Left lung (tissue), 4 donors: ENCODE measurements at regions not wholly inside any gene's neighbourhood (a gene's known extent, or its start where the extent isn't known, plus 50 kb on each side); places are given as distances from the start of the nearest gene placed in this dataset.

ENCODE experiments used
- ATAC-seq: fragments of 200-7000 bp; cut with Tn5 transposase; one replicate; pipeline ENCODE4 v1.9.1; 2020; ENCODE audit warnings: moderate library complexity
- DNase-seq, 4 donors: peaks; one replicate each; pipeline ENCODE4 v3.0.0-alpha.2; 2013 to 2020
- H3K27ac ChIP-seq, 2 donors: fragments of 200-600 bp; sonication (generic) in 1 of 2; one replicate each; pipeline versions ENCODE4 v1.5.0 to v1.8.0; 2020 to 2021
- H3K27me3 ChIP-seq, 2 donors: fragments of 200-600 bp; sonication (generic) in 1 of 2; one replicate each; pipeline versions ENCODE4 v1.5.0 to v1.8.0; 2020 to 2021
- H3K36me3 ChIP-seq, 2 donors: fragments of 200-600 bp; sonication (generic) in 1 of 2; one replicate each; pipeline versions ENCODE4 v1.5.0 to v1.8.0; 2020 to 2021
- H3K4me1 ChIP-seq, 2 donors: fragments of 200-600 bp; one replicate each; pipeline ENCODE4 v1.8.0; 2021
- H3K4me3 ChIP-seq, 2 donors: fragments of 200-600 bp; sonication (generic) in 1 of 2; one replicate each; pipeline versions ENCODE4 v1.5.0 to v1.8.0; 2020 to 2021; ENCODE audit warnings: mild to moderate bottlenecking in 1 of 2
- H3K9me3 ChIP-seq, 2 donors: fragments of 200-600 bp; sonication (generic) in 1 of 2; one replicate each; pipeline versions ENCODE4 v1.5.0 to v1.8.0; 2020 to 2021
- intact Hi-C, 2 donors: fragments of 100-400 bp; cut with DNase I; formaldehyde crosslinking; loops; one replicate each; pipeline versions ENCODE4 v1.11.2 to v1.14.2; 2022
- TF ChIP-seq, protein P1 (sequence below), 2 donors: fragments of 200-600 bp; sonication (generic) in 1 of 2; IDR thresholded peaks; one replicate each; pipeline versions ENCODE4 v1.5.0 to v1.8.0; 2021; ENCODE audit warnings: antibody characterized with exemption in 2 of 2
- donor health status: DM: no; HTN: yes; CAD: no.
- donor health status: DM: no; HTN: no; CAD: no.

DNA sequence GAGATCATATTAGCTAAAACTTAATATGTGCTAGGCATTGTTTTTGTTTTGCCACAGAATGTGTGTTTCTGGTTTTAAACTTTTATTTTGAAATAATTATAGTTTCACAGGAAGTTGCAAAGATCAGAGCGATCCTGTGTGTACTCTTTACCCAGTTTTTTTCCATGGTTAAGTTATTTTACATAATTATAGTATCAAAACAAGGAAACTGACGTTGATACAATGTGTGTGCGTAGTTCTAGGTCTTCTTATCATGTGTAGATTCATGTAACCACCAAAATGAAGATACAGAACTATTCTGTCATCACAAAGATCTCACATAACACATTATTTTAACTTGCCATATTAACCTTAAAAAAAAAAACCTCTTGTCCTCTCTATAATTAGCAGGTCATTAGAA lies 69.2 kb downstream of the BLTP1 start:
- Histone ChIP-seq H3K4me1 (no peaks in the 10 kb centered on the region), H3K27me3 (no peaks in the 10 kb centered on the region), H3K27ac (no peak overlapping the region), H3K4me3 (no peak overlapping the region), H3K9me3 (no peaks in the 10 kb centered on the region), H3K36me3 (peaks cover 5 to 50% of the 10 kb centered on the region in 2 donors)
- no peak for DNase-seq
- TF ChIP-seq, protein P1, sequence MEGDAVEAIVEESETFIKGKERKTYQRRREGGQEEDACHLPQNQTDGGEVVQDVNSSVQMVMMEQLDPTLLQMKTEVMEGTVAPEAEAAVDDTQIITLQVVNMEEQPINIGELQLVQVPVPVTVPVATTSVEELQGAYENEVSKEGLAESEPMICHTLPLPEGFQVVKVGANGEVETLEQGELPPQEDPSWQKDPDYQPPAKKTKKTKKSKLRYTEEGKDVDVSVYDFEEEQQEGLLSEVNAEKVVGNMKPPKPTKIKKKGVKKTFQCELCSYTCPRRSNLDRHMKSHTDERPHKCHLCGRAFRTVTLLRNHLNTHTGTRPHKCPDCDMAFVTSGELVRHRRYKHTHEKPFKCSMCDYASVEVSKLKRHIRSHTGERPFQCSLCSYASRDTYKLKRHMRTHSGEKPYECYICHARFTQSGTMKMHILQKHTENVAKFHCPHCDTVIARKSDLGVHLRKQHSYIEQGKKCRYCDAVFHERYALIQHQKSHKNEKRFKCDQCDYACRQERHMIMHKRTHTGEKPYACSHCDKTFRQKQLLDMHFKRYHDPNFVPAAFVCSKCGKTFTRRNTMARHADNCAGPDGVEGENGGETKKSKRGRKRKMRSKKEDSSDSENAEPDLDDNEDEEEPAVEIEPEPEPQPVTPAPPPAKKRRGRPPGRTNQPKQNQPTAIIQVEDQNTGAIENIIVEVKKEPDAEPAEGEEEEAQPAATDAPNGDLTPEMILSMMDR (IDR thresholded peaks at IDR 0.05): no peak
- intact Hi-C loops: no loop called here
- ATAC-seq: no peak

- ATAC-seq (no peak), DNase-seq (peak in 2 of 4 donors; percentile 12 to 35)
- H3K36me3 ChIP-seq: peaks cover 5 to 60% of the 10 kb centered on the region in 2 donors
- no peak overlapping the region for H3K4me3 ChIP-seq
- H3K27ac ChIP-seq: no peak overlapping the region
- H3K4me1 ChIP-seq: no peaks in the 10 kb centered on the region
- no peaks in the 10 kb centered on the region for H3K9me3 ChIP-seq
- intact Hi-C loops: no loop called here
- TF ChIP-seq, protein P1 (IDR thresholded peaks at IDR 0.05): no peak
- no peaks in the 10 kb centered on the region for H3K27me3 ChIP-seq
Observed at GRCh38 chr4:122224348-122224747, 72.2 kb downstream of the BLTP1 start.

GRCh38 chr4:122227202-122227601 lies 75.1 kb downstream of the BLTP1 start:
- Histone ChIP-seq H3K9me3 (no peaks in the 10 kb centered on the region), H3K36me3 (peaks cover 5 to 58% of the 10 kb centered on the region in 2 donors), H3K4me1 (no peaks in the 10 kb centered on the region), H3K27ac (no peak overlapping the region), H3K4me3 (no peak overlapping the region), H3K27me3 (no peaks in the 10 kb centered on the region)
- intact Hi-C loops: no loop called here
- ATAC-seq (no peak), DNase-seq (no peak)
- TF ChIP-seq, protein P1 (IDR thresholded peaks at IDR 0.05): no peak

GRCh38 chr4:122229857-122230256 lies 77.7 kb downstream of the BLTP1 start:
- H3K27ac ChIP-seq: no peak overlapping the region
- TF ChIP-seq, protein P1 (IDR thresholded peaks at IDR 0.05): no peak
- DNase-seq: peak in 1 of 4 donors; percentile 3

DNA sequence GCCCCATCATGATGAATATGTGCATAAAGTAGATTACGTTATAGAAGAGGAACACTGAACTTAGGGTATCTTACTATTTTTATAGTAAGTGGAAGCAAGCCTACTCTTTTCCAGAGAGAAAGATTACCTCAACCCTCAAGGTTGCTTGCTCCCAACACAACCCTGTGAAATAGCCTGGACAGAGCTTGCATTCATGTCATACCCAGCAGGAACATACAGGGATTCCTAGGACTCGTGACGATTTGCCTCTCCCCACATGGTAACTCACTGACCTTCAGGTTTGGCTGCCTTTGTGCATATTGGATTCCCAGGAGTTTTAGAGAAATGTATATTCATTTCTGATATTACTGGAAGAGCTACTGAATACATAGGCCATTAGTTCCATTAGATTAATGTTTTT lies 80.5 kb downstream of the BLTP1 start:
- DNase-seq (no peak), ATAC-seq (no peak)
- Histone ChIP-seq H3K4me1 (no peaks in the 10 kb centered on the region), H3K36me3 (peaks cover 0 to 51% of the 10 kb centered on the region in 2 donors), H3K27me3 (no peaks in the 10 kb centered on the region), H3K27ac (no peak overlapping the region), H3K4me3 (no peak overlapping the region), H3K9me3 (no peaks in the 10 kb centered on the region)
- intact Hi-C loops: no loop called here
- TF ChIP-seq, protein P1 (IDR thresholded peaks at IDR 0.05): no peak

More at GRCh38 chr4:122229857-122230256, 77.7 kb downstream of the BLTP1 start:
- Histone ChIP-seq H3K27me3 (no peaks in the 10 kb centered on the region), H3K4me1 (no peaks in the 10 kb centered on the region), H3K4me3 (no peak overlapping the region), H3K36me3 (peaks cover 5 to 53% of the 10 kb centered on the region in 2 donors), H3K9me3 (no peaks in the 10 kb centered on the region)
- ATAC-seq: no peak
- intact Hi-C loops: no loop called here
